ENCODE measurements at regions not wholly inside any gene's neighbourhood (a gene's known extent, or its start where the extent isn't known, plus 50 kb on each side); places are given as distances from the start of the nearest gene placed in this dataset.

DNA sequence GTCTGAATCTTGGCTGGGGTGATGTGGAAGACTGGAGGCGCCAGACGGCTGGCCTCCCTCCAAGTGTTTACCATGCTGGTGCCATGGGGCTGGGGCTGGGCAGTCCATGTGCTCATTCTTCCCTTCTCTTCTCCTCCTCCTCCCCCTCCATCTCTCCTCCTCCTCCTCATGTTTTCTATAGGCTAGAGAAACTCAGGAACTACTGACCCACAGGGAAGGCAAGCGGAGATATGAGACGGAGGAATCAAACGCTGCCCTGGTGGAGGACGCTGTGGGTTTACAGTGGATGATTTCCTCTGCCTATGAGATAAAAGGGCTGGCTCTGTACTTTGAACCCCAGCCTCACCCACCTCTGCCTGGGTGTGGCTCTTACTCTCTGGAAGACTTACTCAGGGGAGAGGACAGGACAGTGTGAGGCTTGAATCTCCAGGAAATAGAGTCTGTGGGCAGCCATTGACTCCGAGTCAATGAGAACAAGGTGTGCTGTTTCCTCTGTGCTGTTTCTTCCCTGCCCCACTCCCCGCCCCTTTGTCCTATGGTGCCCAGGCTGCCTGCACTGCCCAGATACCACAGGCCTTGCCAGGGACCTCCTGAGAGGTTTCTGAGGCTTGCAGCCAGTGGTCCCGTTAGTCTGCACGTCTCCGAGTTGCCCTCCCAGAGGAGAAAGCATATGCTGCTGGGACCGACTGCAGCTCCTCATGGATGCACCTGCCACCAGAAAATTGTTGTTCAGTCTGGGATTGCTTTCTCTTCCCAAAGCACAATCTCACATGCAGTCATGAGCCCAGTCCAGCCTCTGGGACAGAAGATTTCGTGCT is 132.6 kb upstream of the ARHGAP5 start:
- DNase-seq, result no peak

DNA sequence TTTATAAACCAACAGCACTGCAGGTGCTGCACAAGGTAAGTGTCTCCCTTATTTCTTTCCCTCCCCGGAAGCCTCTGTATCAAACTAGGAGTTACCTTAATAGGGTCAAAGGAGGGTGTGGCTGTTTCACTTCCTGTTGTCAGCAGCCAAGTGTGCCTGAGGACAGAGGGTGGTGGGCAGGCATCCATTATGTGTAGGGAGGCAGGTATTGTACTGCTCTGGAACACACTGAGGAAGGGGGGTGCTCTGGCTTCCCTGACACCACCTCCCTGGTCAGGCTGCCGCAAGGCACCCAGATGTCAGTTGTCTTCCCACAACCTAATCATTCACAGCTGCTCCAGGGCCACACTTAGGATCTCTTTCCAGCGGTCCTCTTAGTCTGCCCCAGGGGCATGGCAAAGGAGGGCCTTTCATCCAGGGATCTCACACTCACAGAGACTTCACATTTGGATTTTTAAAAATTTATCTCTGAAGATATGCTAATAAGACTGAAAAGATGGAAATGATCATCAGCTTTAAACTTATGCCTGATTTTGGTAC is 132.0 kb upstream of the ARHGAP5 start:
- DNase-seq, result no peak

DNA sequence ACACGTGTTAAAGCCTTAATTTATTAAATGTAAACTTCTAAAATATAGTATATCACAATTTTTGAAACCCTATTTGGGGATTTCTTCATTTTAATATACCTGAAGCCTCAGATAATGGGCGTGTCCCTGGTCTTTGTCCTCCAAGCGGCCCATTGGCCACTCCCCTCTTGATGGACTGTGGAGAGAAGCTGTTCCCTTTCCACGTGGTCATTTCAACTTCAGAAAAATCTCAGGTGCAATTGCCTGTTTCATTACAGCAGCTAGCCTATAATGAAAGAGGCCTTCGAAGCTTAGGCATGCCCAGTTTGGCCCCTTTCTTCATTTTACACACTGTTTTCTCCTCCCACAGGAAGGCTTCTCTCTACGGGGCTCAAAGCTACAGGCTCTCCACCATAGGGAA is 131.4 kb upstream of the ARHGAP5 start:
- DNase-seq, result no peak

DNA sequence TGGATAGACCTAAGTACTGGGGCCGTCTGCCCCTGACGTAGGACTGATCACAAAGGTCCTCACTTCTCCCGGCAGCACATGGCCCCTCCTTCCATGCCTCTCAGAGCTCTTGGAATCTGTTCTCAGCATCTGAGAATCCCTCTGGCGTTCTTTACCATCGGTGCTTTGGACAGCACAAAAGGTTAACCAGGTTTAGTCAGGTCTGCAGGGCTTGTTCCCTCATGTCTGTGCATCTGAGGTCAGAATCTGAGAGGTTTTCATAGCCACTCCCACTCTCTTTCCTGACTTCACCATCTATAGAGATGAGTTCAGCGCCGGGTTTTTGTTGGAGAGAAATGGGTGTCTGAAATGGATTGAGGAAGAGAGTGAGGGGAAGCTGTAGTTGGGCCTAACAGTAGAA is 130.0 kb upstream of the ARHGAP5 start:
- DNase-seq, result no peak

DNA sequence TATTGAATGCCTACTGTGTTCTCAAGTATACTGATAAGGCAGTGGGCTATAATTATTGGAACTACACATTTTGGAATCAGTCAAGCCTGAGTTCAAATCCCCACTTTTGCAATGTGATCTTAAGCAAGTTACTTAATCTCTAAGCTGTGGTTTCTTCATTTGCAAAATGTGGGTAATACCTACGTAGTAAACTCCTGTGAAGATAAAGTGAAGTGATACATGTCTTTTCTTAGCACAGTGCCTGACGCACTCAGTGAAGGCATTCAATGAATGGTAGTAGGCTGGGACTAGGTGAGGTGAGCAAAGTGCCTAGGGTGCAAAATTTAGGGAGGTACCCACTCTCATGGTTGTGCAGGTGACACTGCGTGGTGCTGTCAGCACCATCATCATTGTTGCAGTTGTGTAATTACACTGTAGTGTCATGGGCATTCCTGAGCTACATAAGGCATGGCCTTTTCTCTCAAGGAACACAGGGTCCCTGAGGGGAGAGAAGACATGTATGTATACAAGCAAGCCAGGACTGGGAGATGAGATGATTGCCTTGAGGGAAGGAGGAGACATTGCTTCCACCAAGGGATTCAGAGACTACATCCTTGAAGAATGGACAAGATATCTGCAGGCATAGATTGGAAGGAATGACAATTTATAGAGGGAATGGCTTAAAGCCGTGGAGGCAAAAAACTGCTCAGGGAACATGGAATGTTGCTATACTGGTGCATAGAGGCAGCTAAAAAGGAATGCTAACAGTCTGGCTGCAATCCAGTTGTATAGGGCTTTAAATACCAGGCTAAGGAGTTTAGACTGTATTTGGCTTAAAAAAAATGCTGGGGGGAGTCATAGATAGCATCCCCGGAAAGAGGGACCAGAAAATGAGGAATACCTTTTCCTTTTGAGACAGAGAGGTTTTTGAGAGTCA is 129.2 kb upstream of the ARHGAP5 start:
- no peak for DNase-seq

DNA sequence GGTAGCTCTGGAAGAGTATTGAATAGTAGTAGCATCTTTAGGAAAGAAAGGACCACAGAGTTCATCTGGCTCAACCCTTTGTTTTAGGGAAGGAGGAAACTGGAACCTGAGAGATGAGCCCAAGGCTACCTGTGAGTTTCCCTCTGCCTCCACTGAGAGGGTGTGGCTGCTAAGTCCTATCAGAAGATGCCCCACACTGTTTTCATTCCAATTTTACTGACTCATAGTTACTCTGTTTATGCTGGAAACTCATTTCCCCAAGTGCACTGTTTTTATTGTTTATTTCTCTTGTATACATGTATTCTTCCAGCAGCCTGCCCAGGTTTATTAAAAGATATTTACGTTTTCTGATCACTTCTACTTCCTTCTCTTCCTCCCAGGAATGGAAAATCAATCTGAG is 127.4 kb upstream of the ARHGAP5 start:
- no peak for DNase-seq

DNA sequence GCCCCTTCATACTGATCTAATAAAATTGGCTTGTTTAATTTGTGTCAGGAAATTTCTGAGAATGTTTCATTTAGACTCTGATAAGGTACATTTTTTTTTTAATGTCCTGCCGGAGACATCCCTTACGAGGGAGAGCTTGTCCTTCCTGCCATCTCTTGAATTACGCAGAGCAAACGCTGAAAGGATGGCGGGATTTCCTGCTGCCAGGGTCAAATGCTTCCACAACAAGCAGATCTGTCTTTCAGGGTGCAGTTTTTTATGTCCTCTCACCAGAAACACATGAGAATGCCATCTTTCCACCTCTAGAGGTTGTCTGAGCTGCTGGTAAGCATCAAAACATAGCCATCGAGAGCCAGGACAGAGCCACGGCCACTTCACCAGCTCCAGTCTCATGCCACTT is 126.8 kb upstream of the ARHGAP5 start:
- DNase-seq, result no peak

DNA sequence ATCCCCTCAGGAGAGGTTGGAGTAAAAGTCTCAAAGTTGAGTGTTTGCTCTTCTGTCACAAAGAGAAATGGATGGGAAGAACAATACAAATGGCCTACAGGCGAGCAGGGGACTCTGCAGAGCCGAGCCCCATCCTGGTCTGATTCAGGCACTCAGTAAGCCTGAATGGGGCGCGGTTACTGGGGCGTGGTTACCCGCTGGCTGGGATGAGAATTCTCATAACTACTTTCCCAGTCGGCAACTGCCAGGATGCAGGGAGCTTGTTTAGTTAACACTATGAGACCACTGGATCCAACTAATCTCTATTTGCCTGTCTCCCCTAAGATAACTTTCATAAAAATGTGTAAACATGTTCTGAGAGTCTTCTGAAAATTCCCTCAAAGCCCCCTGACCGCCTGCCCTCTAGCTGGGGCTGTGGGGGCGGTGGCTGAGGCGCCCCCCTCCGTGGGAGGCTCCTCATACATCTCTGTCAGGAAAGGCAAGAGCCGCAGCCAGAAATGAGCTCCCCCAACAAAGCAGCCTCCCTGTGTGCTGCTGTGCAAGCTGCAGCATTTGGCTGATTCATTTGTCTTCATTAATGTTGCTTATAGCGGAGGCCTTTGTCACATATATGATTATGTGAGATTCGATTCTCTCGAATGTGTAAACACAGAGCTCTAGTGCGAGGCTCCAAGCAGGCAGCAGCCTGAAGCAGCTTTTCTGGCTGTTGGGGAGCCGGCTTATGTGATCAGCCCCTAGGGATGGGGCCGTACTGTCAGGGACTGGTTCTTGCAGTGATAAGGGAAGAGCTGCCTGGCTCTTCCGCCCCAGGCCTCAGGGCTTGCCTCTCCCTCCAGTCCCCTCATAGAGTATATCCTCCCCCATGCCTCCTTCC is 126.1 kb upstream of the ARHGAP5 start:
- no peak for DNase-seq

DNA sequence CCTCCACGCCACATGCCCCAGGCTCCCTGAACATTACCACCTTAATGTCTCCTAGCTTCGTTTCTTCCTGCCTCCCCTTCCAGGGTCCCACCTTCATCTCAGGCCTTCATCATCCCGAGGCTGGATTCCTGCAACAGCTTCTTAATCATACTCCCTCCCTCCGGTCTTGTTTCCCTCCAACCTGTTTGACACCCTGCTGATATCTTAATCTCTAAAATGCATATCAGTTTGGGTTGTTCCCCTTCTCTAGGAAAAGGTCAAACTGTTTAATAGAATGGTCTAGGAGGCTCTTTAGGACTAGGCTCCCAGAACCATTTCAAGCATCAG is 125.5 kb upstream of the ARHGAP5 start:
- DNase-seq, result no peak

DNA sequence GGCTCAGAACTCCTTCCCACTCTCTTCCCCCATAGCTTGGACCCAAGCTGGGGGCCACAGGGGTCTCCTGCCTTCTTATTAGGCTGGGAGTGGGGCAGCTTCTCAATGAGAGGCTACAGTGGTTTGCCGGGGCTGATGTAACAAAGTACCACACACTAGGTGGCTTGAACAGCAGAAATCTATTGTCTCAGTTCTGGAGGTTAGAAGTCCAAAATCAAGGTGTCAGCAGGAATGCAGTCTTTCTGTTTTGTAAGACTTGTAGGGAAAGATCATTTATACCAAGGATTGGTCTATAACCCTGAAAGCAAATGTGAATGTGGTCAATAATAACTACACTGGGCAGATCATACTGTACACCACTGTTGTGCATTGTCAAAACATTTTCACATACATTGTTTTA is 124.5 kb upstream of the ARHGAP5 start:
- no peak for DNase-seq

DNA sequence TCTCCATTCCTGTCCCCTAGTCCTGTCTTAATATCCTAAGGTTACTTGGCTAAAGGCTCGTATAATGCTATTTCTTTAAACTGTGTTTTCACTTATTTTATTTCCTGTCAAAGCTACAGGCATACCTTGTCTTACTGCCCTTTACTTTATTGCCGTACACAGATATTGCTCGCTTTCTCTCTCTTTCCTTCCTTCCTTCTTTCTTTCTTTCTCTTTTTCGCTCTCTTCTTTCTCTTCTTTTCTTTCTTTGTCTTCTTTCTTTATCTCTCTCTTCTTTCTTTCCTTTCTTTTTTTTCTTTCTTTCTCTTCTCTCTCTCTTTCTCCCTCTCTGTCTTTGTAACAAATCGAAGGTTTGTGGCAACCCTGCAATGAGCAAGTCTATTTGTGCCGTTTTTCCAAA is 123.9 kb upstream of the ARHGAP5 start:
- DNase-seq, result no peak

DNA sequence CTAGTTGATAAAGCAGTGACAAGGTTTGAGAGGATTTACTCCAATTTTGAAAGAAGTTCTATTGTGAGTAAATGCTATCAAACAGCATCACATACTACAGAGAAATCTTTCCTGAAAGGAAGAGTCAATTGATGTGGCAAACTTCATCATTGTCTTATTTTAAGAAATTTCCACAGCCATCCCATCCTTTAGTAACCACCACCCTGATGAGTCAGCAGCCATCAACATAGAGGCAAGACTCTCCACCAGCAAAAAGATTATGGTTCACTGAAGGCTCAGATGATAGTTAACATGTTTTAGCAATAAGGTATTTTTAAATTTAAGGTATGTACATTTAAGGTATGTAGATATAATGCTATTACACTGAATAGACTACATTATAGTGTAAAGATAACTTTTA is 122.1 kb upstream of the ARHGAP5 start:
- DNase-seq, result no peak

DNA sequence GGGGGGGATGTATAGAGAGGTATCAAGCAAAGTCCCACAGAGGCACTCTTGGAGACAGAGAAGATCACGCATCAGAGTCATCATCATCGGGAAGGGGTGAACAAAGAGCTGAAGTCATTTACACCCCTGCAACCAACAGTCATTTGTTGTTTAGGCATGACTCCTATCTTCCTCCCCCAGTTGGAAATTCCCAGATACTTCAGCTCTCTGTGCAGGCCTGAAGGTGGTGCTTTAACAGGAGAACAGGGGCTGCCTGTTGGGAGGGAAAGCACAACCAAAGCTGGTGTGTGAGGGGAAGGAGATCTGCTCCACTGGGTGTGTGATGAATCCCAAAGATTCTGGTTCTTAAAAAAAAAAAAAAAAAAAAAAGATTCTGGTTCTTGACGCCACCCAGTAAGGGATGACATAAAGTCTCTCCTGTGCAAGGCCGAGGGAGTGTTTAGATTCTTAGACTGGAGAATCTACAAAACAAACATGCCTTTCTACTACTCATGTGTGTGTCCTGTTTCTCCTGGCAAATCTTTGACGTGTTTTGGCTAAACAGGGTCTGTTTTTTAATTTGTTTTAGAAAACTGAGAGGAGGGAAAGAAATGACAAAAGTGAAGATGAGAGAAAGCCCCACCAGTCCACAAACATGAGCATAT is 121.0 kb upstream of the ARHGAP5 start:
- no peak for DNase-seq

DNA sequence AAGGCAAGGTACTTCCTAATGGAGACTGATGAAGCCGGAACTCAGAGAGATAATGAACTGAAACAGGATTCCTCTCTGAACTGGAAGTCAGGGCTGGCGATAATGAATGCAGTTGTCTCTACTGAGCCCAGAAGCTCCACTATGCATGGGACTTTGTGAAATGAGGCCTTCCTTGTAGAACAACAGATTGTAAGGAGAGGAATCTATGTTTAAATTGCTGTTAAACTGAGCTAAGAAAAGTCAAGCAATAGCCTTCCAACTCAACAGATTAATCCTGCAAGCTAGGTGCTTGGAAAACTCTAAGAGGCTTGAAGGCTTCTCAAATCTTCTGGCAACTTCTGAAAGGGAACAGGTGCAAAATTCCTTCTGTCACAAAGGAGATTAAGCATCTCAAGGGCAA is 119.5 kb upstream of the ARHGAP5 start:
- DNase-seq, result no peak

DNA sequence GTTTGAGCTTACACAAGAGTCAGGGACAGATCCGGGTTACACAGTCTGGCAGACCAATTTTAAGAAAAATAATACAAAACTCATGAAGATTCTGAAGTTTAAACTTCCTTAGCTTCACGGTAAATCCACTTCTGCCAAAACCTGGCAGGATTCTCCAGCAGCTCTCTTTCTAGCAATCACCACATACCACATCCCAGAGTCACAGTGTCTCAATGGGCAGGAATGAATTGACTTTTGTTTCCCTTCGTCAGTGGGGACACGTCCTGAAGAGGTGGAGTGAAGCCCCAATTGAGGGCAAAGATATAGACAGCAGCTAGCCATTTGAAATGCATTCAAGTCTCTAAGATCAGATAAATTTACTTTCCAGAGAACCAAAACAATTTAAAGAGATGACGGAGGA is 117.1 kb upstream of the ARHGAP5 start:
- no peak for DNase-seq

DNA sequence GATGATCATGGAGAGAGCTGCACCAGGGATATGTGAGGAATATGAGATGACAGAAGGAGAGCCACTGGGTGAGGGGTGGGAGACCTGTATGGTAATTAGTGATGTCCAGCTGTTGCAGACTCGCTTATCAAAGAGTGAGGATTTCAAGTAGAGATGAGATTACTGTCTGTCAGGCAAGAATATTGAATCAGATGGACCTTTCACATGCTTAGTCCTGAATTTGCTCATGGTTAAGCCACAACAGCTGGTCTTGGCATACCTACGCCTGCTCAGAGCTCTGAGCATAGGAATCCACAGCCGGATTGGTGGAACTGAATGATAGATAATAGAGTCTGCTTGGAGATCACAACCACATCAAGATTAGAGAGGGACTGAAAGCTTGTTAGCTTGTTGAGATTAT is 115.2 kb upstream of the ARHGAP5 start:
- no peak for DNase-seq

DNA sequence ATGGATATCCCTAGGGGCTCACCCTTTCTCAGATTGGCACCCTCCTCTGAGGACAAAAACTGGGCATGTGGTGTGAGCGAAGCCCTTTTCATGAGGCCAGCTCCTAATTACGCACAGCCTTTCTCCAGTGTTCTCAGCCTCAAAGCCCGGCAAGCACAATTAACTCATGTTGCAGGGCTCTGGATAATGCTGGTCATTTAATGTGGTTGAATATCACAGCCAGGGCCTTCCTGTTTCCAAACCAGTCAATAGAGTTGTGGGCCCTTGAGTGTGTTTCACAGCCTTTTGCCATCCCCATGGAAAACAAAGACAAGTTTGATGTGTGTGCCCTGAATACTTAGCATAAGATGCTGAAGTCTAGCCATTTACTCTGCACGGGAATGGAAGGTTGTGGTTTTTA is 114.2 kb upstream of the ARHGAP5 start:
- DNase-seq, result no peak

DNA sequence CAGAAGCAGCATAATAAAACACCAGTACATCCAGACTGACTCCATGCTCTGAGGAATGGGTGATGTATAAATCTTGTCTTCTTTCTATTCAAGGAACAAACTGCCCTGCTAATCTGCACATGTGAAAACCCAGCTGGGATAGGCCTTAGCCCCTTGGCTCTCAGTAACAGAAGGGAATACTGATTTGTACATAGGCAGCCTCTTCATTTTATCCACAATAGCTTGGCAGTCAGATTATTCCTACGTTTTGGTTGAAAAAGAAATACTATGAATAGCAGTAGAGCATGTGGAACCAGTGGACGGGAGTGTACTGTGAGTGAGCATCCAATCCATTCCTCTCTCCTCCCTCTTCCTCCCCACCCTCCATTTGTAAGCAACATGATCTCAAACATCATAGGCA is 113.5 kb upstream of the ARHGAP5 start:
- no peak for DNase-seq

DNA sequence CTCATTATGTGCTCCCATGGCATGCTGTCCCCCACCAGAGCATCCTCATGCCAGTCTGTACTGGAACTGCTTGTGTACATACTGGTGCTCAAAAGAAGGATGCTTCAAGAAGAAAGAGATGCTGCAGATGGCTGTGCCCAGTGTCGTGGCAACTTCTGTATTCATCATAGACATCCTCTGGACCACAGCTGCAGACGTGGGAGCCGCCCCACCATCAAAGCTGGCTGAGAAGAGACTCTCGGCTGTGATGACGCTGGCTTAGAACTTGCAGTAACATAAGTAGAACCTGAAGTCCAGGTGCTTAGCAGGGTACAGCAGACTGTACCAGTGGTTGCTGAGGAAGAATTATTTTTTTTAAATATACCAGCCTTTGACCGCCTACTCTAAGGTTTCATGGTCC is 112.6 kb upstream of the ARHGAP5 start:
- DNase-seq, result no peak

DNA sequence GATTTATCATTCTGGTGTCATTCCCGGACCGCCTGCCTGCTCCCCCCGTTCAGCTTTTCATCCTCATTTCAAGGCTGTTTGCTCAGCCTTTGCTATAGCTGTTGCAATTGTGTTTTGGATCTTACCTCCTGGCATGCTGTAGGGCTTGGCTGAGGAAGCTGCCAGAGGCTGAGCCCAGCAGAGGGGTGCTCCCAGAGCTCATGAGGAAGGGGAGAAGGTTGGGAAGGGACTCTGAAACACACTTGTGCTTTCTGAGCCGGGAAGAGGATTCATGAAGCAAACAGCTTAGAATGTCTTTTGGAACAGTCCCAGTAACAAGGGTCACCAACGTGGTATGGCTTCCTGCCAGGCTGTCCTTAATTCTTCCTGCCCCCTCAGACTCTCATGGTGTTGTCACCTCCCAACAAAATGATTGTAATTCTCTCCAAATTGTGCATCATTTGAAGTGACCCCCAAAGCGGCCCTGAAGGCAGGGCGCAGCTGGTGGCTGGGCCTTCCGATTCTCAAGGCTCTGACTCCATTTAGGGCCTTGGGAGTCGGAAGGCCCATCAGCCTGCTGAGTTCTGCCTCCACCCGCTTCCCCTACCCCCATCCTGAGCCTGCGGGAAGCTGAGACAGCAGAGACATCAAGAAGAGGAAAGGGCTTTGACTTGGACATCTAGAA is 111.9 kb upstream of the ARHGAP5 start:
- DNase-seq, result no peak

DNA sequence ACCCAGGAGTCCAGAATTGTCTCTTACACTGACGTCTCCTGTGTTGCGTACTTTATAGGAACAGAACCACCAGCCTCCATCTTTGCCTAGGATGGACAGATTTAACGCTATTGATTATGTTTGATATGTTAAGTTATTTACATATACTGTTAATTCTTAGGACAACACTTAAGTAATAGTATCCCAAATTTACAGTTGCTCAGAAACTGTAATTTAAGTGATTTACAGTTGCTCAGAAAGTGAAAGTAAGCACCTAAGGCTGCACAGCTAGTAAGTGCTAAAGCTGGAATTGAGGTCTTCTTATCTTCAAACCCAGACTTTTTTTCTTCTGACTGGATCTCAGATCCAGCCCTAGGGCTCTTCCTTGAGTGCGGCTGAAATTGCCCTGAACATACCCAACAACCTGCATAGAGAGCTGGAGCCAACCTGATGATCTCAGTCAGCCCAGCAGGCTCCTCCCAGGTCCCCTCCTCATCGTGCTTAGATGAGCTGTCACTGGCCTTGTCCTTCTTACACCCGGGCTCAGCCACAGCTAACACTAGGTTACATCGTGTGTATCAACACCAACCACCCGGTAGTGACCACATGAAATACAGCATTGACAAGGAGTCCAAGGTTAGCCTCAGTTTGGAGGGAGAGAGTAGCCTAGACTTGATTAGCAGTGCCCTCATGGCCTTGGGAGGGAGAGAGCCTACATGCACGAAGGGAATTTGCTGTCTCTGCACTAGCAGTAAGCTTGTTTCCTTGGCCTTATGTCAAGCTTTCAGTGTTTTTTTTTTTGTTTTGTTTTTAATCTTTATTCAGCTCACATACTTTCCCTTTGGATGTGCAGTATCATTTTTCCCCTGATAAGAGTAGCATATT is 111.1 kb upstream of the ARHGAP5 start:
- no peak for DNase-seq
